HS-27A (cell line): ENCODE measurements at regions not wholly inside any gene's neighbourhood (a gene's known extent, or its start where the extent isn't known, plus 50 kb on each side); places are given as distances from the start of the nearest gene placed in this dataset.

ENCODE experiments used
- DNase-seq: peaks from one replicate; pipeline ENCODE4 v3.0.0-alpha.2; 2012; ENCODE audit warnings: low read depth, missing footprints

- DNase-seq = no peak
Measured at GRCh38 chr13:103276775-103277498, 210.7 kb upstream of the SLC10A2 start.

- DNase-seq = no peak
Measured at GRCh38 chr13:103275722-103276121, 209.5 kb upstream of the SLC10A2 start.

GRCh38 chr13:103275081-103275480, 208.9 kb upstream of the SLC10A2 start:
- no peak for DNase-seq

DNA sequence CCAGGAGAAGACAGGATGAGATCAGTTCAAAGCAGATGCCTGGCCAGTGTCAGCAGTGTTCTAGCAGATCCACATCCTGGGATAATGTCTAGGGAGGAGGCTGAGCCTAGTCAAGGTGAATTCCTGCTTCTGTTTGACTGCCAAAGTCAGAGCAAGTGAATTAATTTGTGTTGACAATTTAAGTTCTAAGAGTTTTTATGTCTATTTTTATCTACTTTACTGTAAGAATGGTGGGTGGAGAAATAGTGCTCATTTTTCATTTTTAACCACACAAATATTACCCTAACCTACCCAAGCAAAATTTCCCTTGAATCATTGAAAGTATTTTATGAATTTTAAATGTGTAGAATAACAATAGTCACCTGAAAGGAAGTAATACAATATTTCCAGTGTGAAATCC, 207.6 kb upstream of the SLC10A2 start:
- DNase-seq = no peak

DNA sequence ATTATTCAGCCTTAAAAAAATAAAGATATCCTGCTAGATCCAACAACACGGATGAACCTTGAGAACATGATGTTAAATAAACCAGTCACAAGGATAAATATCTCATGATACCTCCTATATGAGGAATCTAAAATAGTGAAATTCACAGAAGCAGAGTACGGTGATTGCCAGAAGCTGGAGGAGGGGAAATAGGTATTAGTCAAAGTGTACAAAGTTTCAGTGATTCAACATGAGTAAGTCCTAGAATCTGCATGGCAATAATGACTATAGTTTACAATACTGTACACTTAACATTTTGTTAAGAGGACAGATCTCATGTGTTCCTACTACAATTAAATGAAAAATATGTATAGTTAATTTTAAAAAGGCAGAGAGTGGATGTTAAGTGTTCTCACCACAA, 206.6 kb upstream of the SLC10A2 start:
- no peak for DNase-seq

DNA sequence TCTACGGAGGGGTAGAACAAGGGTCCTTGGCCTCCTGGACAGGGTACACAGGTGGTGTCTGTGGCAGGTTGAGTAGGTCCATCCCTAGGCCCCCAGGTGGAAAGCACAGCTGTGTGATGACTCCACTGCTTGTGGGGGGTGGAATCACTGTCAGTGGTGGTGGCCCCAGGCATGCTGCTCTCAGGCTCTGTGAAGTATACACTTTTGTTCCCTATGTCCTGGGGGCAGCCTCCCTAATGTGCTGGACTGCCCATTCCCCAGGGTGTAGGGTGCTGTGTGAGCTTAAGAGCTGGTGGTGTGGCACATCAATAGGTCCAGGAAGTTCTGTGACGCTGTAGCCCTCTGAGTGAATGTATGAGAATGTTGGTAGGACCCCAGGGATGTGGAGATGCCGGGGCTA, 197.2 kb upstream of the SLC10A2 start:
- no peak for DNase-seq

DNA sequence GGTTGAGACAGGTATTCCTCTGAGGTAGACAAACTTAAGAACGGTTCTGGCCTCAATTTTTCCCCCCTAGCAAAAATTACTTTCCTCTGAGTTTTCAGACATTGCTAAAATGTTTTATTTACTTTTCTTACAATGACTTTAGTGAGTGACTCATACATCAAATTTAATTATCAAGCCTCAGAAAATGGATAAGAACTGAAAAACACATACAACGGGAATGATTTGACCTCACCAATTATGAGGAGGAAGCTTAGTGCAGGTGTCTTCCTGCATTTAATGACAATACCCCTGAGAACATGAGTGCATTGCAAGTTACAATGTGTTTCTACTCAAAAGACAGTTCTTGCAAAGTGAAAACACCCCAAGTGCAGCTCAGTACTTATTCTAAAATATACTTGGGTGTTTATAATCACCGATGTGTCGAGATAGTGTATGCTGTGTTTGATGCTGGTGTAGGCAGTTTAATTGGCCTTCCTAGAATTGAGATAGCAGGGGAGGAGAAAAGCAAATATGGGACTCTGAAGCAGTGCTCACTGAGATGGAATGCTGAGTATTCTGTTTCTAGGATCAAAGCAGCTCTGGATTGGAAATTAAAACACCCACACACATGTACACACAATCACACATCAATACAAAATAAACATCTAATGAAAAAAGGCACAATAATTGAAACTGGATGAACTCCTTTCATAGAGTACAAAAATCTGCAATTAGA, 189.5 kb upstream of the SLC10A2 start:
- DNase-seq = no peak

DNA sequence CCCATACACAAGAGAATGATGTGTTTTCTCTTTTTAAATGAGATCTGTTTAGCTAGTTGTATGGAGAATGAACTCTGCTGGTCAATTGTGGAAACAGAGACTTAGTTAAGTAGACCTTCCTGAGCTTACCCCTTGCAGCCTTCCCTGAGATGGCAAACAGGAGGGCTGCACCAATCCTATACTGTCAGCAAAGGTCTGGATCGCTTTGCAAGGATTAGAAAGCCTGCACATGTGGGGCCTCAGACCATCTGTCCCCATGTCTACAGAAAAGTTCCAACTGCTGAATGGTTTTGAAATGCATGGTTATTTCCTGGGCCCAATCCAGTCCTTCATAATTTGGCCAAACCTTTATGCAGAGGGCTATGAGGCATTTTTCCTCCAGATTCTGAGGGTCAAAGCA, 183.9 kb upstream of the SLC10A2 start:
- DNase-seq = no peak

DNA sequence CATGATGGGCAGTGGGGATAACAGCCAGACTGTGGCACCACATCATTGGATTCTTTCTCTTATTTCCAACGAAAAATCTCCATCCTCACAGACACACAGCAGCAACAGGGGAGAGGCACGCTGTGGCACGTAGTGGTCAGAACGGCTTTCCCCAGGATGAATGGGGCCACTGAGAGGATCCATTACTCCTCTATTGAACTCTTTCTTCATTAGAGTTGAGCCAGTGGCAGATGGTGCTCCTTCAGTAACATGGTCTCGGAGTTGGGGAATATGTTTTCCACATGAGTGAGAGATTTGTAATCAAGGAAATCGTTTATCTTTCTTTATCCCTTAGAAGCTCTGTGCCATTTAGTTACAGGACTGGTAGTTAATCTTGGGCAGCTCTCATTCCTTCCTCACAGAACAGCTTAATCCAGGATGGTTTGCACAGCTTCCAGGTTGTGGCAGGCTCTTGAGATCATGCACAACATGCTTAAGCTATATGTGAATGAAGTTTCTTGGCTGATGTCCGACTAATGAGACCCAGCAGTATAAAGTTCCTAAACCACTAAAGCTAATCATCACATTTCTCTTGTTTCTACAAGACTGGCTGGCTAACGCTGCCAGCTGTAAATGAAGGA, 180.5 kb upstream of the SLC10A2 start:
- no peak for DNase-seq

DNA sequence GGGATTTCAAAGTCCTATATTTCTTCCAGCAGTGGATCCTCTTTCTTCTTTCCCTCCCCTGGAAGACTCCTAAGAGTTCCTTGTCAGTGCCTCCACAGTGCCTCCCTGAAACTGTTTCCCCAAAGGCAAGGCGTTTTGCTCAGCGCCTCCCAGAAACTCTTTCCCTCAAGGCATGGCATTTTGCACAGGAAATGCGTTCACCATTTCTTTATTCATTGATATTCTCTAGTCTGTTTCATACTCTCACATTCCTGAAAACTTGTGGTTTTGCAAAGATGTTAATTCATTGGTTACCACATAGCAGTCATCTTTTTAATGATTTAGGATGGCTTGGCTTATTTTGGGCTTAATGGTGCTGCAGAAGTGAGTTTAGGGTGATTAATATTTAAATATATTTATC, 177.3 kb upstream of the SLC10A2 start:
- DNase-seq = no peak

GRCh38 chr13:103238441-103238840, 172.2 kb upstream of the SLC10A2 start:
- DNase-seq = no peak

GRCh38 chr13:103236213-103236612, 170.0 kb upstream of the SLC10A2 start:
- no peak for DNase-seq

DNA sequence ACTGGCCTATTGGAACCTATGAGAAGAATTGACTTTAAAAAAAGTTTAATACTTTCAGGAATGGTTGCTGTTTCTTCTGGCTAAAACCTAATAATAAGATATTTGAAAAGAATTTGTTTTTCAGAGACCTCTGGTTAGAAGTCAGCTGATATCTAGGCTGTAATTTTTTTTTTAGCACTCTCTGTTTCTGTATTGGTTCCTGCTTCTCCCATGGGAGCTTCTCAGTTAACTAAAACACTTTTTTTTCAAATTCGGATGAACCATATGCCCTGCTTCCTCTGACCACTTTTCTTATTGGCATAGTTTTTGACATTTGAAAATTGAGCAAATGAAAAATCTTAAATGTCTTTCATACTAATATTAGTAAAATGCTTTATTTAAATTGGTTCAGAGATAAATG, 163.5 kb upstream of the SLC10A2 start:
- no peak for DNase-seq

- no peak for DNase-seq
Measured at GRCh38 chr13:103224804-103225203, 158.6 kb upstream of the SLC10A2 start.

DNA sequence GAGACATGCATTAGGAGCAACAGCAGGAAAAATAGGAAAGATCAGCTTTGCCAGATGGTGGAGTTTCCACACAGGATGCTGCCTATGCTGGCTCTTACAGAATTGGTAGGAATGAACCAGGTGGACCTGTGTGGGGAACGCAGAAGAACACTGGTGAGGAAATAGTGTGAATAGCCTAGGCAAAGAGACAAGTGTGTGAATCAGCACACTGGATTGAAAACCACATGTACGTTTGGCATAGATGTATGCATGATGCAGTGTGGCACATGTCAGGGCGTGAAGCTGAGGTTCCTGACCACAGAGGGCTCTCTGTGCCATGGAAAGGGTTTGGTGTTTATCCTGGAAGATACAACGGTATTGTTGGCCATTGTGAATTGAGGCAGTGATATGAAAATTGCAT, 156.5 kb upstream of the SLC10A2 start:
- DNase-seq = no peak

DNA sequence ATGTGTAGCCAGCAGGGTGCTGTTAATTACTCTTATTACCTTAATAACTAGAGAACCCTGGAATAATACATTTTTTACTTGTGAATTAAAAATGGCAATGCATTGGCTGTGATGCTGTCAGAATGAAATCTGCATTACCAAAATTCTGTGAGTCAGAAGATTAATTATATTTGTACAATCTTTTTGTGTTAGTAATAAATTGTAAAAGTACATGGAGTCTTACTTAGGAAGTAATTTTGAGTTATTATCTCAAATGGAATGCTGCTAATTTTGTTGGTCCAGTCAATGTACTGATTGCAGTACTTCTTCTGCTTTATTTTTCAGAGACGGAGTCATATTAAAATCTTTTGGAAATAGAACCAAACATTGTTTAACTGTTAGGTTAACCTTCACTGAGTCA, 152.0 kb upstream of the SLC10A2 start:
- no peak for DNase-seq

GRCh38 chr13:103213152-103213551, 146.9 kb upstream of the SLC10A2 start:
- DNase-seq = no peak

- DNase-seq = no peak
Measured at GRCh38 chr13:103210348-103210747, 144.1 kb upstream of the SLC10A2 start.

GRCh38 chr13:103203735-103204330, 137.6 kb upstream of the SLC10A2 start:
- DNase-seq = no peak

DNA sequence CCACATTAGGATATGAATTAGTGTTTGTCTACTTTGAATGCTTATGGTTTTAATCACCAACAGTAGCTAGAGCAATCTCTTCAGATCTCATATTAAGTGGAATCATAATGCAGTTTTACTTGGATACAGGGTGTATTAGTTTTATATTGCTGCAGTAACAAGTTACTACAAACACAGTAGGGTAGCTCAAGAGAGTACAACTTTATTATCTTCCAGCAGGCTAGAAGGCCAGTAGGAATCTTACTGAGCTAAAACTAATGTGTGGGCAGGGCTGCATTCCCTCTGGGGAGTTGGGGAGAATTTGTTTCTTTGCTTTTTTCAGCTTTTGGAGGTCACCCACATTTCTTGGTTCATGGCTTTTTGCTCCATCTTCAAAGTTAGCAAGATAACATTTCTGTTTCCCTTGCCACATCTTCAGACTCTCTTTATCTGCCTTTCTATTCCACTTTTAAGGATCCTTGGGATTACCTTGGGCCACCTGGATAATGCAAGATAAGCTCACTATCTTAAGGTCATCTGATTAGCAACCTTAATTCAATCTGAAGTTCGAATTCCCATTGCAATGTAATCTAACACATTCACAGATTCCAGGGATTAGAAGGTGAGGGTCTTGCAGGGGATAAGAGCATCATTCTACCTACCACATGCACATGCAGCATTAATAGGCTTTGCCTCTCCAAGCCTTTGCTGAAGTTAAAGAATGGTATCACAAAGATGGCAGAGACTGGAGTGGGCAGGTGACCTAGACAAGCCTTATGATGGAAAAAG, 134.1 kb upstream of the SLC10A2 start:
- DNase-seq = no peak

DNA sequence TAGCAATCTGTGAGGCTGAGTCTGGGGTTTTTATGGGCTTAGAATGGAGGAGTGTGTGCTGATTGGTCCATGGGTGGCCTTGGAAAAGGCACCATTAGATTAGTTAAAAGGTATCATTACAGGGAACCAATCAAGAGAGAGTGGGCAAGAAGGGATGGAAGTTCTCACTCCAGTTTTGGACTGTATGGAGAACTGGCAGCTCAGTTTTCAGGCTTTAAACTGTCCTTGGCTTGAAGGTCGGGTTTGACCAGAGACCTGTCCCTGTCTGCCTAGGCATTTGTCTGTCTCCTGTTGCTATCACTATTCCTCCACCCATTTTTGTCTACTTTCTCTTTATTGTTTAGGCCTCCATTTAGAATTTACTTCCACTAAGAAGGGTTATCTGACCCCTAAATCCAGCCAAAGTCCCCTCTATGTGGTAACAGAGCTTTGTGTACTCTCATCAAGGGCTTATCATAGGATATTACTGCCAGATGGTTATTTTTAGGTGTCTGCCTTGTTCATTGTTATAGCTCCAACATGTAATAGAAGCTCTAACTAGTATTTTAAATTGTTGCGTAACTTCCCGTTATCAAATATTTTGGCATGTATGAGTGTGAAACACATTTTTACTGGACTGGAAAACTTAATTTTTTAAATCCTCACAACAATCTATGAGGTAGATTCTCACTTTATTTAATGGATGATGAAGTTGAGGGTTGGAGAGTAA, 133.3 kb upstream of the SLC10A2 start:
- DNase-seq = no peak

GRCh38 chr13:103196356-103196755, 130.1 kb upstream of the SLC10A2 start:
- no peak for DNase-seq
